B cell (primary cell): ENCODE measurements at regions not wholly inside any gene's neighbourhood (a gene's known extent, or its start where the extent isn't known, plus 50 kb on each side); places are given as distances from the start of the nearest gene placed in this dataset.

Experiments used
- EZH2 ChIP-seq: IDR thresholded peaks from 2 replicates; pipeline ENCODE4 v1.6.1; 2012; ENCODE audit warnings: borderline replicate concordance, low read depth, mild to moderate bottlenecking, moderate library complexity, low read length; ENCODE audit not compliant: insufficient read depth, poor library complexity, severe bottlenecking
- TF ChIP-seq, protein P1 (sequence below): fragments of 200-600 bp; IDR thresholded peaks from one replicate; pipeline ENCODE4 v1.8.0; 2022; ENCODE audit warnings: antibody characterized with exemption, mild to moderate bottlenecking

- TF ChIP-seq, protein P1, sequence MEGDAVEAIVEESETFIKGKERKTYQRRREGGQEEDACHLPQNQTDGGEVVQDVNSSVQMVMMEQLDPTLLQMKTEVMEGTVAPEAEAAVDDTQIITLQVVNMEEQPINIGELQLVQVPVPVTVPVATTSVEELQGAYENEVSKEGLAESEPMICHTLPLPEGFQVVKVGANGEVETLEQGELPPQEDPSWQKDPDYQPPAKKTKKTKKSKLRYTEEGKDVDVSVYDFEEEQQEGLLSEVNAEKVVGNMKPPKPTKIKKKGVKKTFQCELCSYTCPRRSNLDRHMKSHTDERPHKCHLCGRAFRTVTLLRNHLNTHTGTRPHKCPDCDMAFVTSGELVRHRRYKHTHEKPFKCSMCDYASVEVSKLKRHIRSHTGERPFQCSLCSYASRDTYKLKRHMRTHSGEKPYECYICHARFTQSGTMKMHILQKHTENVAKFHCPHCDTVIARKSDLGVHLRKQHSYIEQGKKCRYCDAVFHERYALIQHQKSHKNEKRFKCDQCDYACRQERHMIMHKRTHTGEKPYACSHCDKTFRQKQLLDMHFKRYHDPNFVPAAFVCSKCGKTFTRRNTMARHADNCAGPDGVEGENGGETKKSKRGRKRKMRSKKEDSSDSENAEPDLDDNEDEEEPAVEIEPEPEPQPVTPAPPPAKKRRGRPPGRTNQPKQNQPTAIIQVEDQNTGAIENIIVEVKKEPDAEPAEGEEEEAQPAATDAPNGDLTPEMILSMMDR, result no peak
- no peak for TF ChIP-seq EZH2
Observed at GRCh38 chr2:150119819-150120218, 367.6 kb downstream of the RND3 start.
